ENCODE measurements at regions not wholly inside any gene's neighbourhood (a gene's known extent, or its start where the extent isn't known, plus 50 kb on each side); places are given as distances from the start of the nearest gene placed in this dataset.
"Not testable (repeated sequence)": the region's sequence is repeated elsewhere in the genome, so short reads cannot be mapped to it uniquely, and the experiment has no call there.

DNA sequence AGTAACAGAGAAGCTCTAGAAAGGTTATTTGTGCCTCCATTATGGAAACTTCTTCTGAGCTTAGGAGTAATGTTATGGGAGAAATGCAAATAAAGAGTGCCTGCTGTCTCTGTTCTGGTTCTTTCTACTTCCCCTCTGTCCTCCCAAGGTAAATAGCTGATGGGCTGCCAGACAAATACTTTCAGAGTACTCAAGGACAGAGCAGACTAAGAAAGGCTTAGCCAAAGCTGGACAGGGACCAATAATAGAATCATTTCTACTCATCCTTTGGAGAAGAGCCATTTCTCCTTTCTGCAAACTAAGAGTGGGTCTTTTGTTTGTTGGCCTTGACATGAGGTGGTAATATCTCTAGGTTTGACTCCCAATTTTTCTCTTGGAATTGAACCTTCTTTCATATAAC, 136.1 kb downstream of the MID1IP1 start:
- Mint-ChIP-seq H3K27ac (no peak overlapping the region), H3K4me1 (no peaks in the 10 kb centered on the region), H3K36me3 (no peaks in the 10 kb centered on the region), H3K27me3 (ENCODE audit: low read depth in 3 of 3) (peaks cover 0 to 6% (median 0%) of the 10 kb centered on the region in 3 donors), H3K9me3 (no peaks in the 10 kb centered on the region), H3K4me3 (no peak overlapping the region)
- no peak for DNase-seq

GRCh38 chrX:38937926-38938325, 136.7 kb downstream of the MID1IP1 start:
- peaks cover 0 to 6% (median 0%) of the 10 kb centered on the region in 3 donors for H3K27me3 Mint-ChIP-seq (ENCODE audit: low read depth in 3 of 3)
- no peak overlapping the region for H3K27ac Mint-ChIP-seq
- no peak overlapping the region for H3K4me3 Mint-ChIP-seq

GRCh38 chrX:38939067-38939466, 137.8 kb downstream of the MID1IP1 start:
- Mint-ChIP-seq H3K4me1 (no peaks in the 10 kb centered on the region), H3K36me3 (no peaks in the 10 kb centered on the region), H3K4me3 (no peak overlapping the region), H3K27me3 (ENCODE audit: low read depth in 3 of 3) (peaks cover 0 to 6% (median 0%) of the 10 kb centered on the region in 3 donors), H3K9me3 (peaks cover 0 to under 1% (median 0%) of the 10 kb centered on the region in 6 donors), H3K27ac (no peak overlapping the region)
- DNase-seq, result no peak

More at GRCh38 chrX:38937926-38938325, 136.7 kb downstream of the MID1IP1 start:
- no peaks in the 10 kb centered on the region for H3K9me3 Mint-ChIP-seq
- H3K4me1 Mint-ChIP-seq, result no peaks in the 10 kb centered on the region
- no peaks in the 10 kb centered on the region for H3K36me3 Mint-ChIP-seq
- DNase-seq, result no peak

GRCh38 chrX:38940547-38940946, 139.3 kb downstream of the MID1IP1 start:
- Mint-ChIP-seq H3K36me3 (peaks cover 0 to 3% (median 0%) of the 10 kb centered on the region in 3 donors), H3K4me3 (no peak overlapping the region), H3K27ac (no peak overlapping the region), H3K4me1 (no peaks in the 10 kb centered on the region), H3K9me3 (peaks cover 0 to 3% (median 0%) of the 10 kb centered on the region in 6 donors), H3K27me3 (ENCODE audit: low read depth in 3 of 3) (peaks cover 0 to 6% (median 0%) of the 10 kb centered on the region in 3 donors)
- no peak for DNase-seq

GRCh38 chrX:38941675-38942074, 140.4 kb downstream of the MID1IP1 start:
- H3K4me1 Mint-ChIP-seq, result no peaks in the 10 kb centered on the region
- H3K9me3 Mint-ChIP-seq, result peaks cover 0 to 9% (median 0%) of the 10 kb centered on the region in 6 donors
- no peak overlapping the region for H3K4me3 Mint-ChIP-seq
- no peak overlapping the region for H3K27ac Mint-ChIP-seq
- peaks cover 0 to 6% (median 0%) of the 10 kb centered on the region in 3 donors for H3K27me3 Mint-ChIP-seq (ENCODE audit: low read depth in 3 of 3)
- peaks cover 0 to 3% (median 0%) of the 10 kb centered on the region in 3 donors for H3K36me3 Mint-ChIP-seq
- DNase-seq, result no peak

- Mint-ChIP-seq H3K27ac (no peak overlapping the region), H3K4me1 (no peaks in the 10 kb centered on the region), H3K9me3 (peaks cover 0 to 9% (median 0%) of the 10 kb centered on the region in 6 donors), H3K36me3 (peaks cover 0 to 3% (median 0%) of the 10 kb centered on the region in 3 donors), H3K27me3 (ENCODE audit: low read depth in 3 of 3) (peaks cover 0 to 3% (median 0%) of the 10 kb centered on the region in 3 donors), H3K4me3 (no peak overlapping the region)
- DNase-seq, result no peak
These were observed 141.9 kb downstream of the MID1IP1 start for GRCh38 chrX:38943120-38943519.

- no peaks in the 10 kb centered on the region for H3K4me1 Mint-ChIP-seq
- H3K27me3 Mint-ChIP-seq (ENCODE audit: low read depth in 3 of 3), result peaks cover 0 to 7% (median 0%) of the 10 kb centered on the region in 3 donors
- no peak overlapping the region for H3K27ac Mint-ChIP-seq
- H3K9me3 Mint-ChIP-seq, result peaks cover 0 to 11% (median 0%) of the 10 kb centered on the region in 6 donors
- H3K36me3 Mint-ChIP-seq, result peaks cover 0 to 3% (median 0%) of the 10 kb centered on the region in 3 donors
- H3K4me3 Mint-ChIP-seq, result no peak overlapping the region
- DNase-seq, result no peak
These were observed 146.8 kb downstream of the MID1IP1 start for GRCh38 chrX:38948046-38948445.

GRCh38 chrX:38954520-38954919, 153.3 kb downstream of the MID1IP1 start:
- H3K4me1 Mint-ChIP-seq, result no peaks in the 10 kb centered on the region
- no peak overlapping the region for H3K27ac Mint-ChIP-seq
- peaks cover 0 to 2% (median 0%) of the 10 kb centered on the region in 6 donors for H3K9me3 Mint-ChIP-seq
- no peaks in the 10 kb centered on the region for H3K36me3 Mint-ChIP-seq
- H3K4me3 Mint-ChIP-seq, result no peak overlapping the region
- DNase-seq, result no peak
- H3K27me3 Mint-ChIP-seq (ENCODE audit: low read depth in 3 of 3), result peaks cover 3 to 5% (median 4%) of the 10 kb centered on the region in 3 donors

- no peak for DNase-seq
- no peaks in the 10 kb centered on the region for H3K36me3 Mint-ChIP-seq
- peaks cover 2 to 3% (median 3%) of the 10 kb centered on the region in 3 donors for H3K27me3 Mint-ChIP-seq (ENCODE audit: low read depth in 3 of 3)
- no peak overlapping the region for H3K4me3 Mint-ChIP-seq
- H3K27ac Mint-ChIP-seq, result no peak overlapping the region
- peaks cover 0 to 5% (median 1%) of the 10 kb centered on the region in 6 donors for H3K9me3 Mint-ChIP-seq
- H3K4me1 Mint-ChIP-seq, result no peaks in the 10 kb centered on the region
These were observed 158.5 kb downstream of the MID1IP1 start for GRCh38 chrX:38959736-38960135.

- Mint-ChIP-seq H3K4me3 (no peak overlapping the region), H3K27me3 (ENCODE audit: low read depth in 3 of 3) (peaks cover 2 to 3% (median 3%) of the 10 kb centered on the region in 3 donors), H3K4me1 (no peaks in the 10 kb centered on the region), H3K9me3 (peaks cover 0 to 5% (median 2%) of the 10 kb centered on the region in 6 donors), H3K27ac (no peak overlapping the region), H3K36me3 (no peaks in the 10 kb centered on the region)
- no peak for DNase-seq
These were observed 158.9 kb downstream of the MID1IP1 start for GRCh38 chrX:38960137-38960536.

GRCh38 chrX:38961936-38962335, 160.7 kb downstream of the MID1IP1 start:
- Mint-ChIP-seq H3K27me3 (ENCODE audit: low read depth in 3 of 3) (peaks cover 3 to 5% (median 3%) of the 10 kb centered on the region in 3 donors), H3K4me1 (no peaks in the 10 kb centered on the region), H3K36me3 (no peaks in the 10 kb centered on the region), H3K27ac (no peak overlapping the region), H3K9me3 (peaks cover 0 to 5% (median 2%) of the 10 kb centered on the region in 6 donors), H3K4me3 (no peak overlapping the region)
- no peak for DNase-seq

DNA sequence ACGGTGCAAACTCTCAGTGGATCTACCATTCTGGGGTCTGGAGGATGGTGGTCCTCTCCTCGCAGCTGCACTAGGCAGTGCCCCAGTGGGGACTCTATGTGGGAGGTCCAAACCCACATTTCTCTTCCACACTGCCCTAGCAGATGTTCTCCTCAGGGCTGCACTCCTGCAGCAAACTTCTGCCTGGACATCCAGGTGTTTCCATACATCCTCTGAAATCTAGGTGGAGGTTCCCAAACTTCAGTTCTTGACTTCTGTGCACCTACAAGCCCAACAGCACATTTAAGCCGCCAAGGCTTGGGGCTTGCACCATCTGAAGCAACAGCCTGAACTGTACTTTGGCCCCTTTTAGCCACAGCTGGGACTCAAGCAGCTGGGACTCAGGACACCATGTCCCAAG, 162.0 kb downstream of the MID1IP1 start:
- not testable (repeated sequence) for DNase-seq; H3K9me3 Mint-ChIP-seq; H3K27ac Mint-ChIP-seq; H3K27me3 Mint-ChIP-seq (ENCODE audit: low read depth in 3 of 3); H3K36me3 Mint-ChIP-seq; H3K4me3 Mint-ChIP-seq; H3K4me1 Mint-ChIP-seq

DNA sequence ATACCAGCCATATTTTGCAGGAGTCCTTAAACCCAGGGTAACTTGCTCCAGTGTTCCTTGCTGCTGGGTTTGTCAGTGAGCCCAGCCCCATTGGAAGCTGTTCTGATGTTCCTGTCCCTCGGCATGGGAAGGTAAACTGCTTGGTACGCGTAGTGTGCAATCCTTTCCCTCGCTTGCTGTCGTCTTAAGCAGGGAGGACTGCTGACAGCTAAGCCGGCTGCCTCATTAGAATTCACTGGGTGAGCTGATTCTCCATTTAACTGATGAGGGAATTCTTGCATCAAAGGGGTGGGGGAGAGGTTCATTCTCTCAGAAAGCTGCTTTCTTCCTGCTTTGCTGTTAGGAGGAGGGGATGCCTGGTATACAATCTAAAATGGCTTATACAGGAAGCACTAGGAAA, 164.6 kb downstream of the MID1IP1 start:
- DNase-seq, result no peak
- no peaks in the 10 kb centered on the region for H3K4me1 Mint-ChIP-seq
- H3K27me3 Mint-ChIP-seq (ENCODE audit: low read depth in 3 of 3), result peaks cover 0 to 5% (median 3%) of the 10 kb centered on the region in 3 donors
- H3K27ac Mint-ChIP-seq, result no peak overlapping the region
- no peaks in the 10 kb centered on the region for H3K36me3 Mint-ChIP-seq
- H3K4me3 Mint-ChIP-seq, result no peak overlapping the region
- H3K9me3 Mint-ChIP-seq, result peaks cover 0 to 5% (median 2%) of the 10 kb centered on the region in 6 donors

DNA sequence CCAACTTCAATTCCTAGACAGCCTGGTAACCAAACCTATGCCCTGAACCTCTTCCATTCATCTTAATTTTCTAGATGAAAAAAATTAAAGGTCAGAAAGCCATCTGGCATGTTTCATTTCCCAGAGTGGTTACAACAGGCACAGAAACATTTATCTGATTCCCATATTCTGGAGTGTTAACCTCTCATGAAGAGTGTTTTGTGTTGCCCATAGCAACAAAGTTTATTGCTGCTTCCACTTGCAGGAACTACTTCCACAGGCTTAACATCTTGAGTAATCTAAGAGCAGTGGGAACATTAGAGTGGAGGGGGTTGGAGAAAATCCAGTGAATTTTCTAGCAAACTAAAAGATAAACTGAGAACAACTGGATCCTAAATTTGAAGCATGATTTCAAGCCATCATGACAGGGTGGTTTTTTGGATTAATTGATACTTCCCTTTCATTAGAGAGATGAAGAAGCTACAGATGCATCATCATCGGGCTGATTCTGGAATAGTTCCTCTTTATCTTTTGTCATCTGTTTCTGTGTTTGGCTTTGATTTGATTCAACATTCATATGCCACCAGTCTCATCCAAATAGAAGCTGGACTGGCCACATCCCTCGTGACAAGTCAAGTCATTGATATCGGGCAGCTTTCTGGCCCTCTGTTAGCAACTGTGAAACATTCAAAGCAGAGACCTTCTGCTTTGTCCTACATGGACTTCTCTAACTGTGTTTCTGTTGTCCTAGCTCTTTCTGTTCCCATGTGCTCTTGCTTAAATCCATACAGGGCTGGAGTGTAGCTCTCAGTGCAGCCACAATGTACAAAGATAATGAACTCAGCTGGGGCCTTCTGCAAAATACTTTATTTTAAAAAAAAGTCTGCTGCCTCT, 167.3 kb downstream of the MID1IP1 start:
- H3K9me3 Mint-ChIP-seq, result peaks cover 0 to 5% (median 2%) of the 10 kb centered on the region in 6 donors
- no peak for DNase-seq

More for the DNA sequence above, 167.3 kb downstream of the MID1IP1 start:
- no peak overlapping the region for H3K4me3 Mint-ChIP-seq
- peaks cover 0 to 4% (median 3%) of the 10 kb centered on the region in 3 donors for H3K27me3 Mint-ChIP-seq (ENCODE audit: low read depth in 3 of 3)
- H3K27ac Mint-ChIP-seq, result no peak overlapping the region
- H3K4me1 Mint-ChIP-seq, result no peaks in the 10 kb centered on the region
- no peaks in the 10 kb centered on the region for H3K36me3 Mint-ChIP-seq

Data from immature natural killer cell (primary cell).